ENCODE measurements at regions not wholly inside any gene's neighbourhood (a gene's known extent, or its start where the extent isn't known, plus 50 kb on each side); places are given as distances from the start of the nearest gene placed in this dataset.

DNA sequence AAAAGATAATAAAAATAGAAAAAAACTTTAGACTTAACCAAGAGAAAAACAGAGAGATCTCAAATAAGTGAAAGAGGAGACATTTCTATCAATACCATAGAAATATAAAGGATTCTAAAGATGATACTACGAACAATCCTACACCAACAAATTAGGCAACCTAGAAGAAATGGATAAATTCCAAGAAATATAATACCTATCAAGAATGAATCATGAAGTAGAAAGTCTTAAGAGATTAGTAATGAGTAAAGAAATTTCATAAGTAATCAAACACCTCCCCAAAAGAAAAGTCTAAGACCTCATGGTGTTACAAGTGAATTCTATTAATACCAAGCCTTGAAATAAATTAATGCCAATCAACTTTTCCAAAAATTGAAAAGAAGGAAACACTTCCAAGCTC lies 1584.5 kb upstream of the MIR17HG start:
- TF ChIP-seq CTCF (IDR thresholded peaks at IDR 0.05; ENCODE audit: poor library complexity) (no peak), EZH2 (IDR thresholded peaks at IDR 0.05; ENCODE audit: borderline replicate concordance) (no peak)
